MM.1S (cell line): ENCODE measurements at regions not wholly inside any gene's neighbourhood (a gene's known extent, or its start where the extent isn't known, plus 50 kb on each side); places are given as distances from the start of the nearest gene placed in this dataset.

Experiments used
- DNase-seq: peaks from one replicate; pipeline ENCODE4 v3.0.0-alpha.2; 2015
- H2AFZ ChIP-seq: fragments of 300-600 bp; sonication (generic); 2 replicates; pipeline ENCODE4 v1.6.0; 2016; ENCODE audit warnings: antibody characterized with exemption, low read length
- H3F3A ChIP-seq: fragments of 300-600 bp; sonication (generic); 2 replicates; pipeline ENCODE4 v1.6.1; 2016; ENCODE audit warnings: mild to moderate bottlenecking, antibody characterized with exemption, low read length, moderate library complexity, mixed read lengths; ENCODE audit not compliant: insufficient read depth
- H3K27ac ChIP-seq: fragments of 300-600 bp; sonication (generic); 2 replicates; pipeline ENCODE4 v1.5.1; 2016; ENCODE audit warnings: mild to moderate bottlenecking, low read length
- H3K27me3 ChIP-seq: fragments of 300-600 bp; sonication (generic); replicated peaks from 2 replicates; pipeline ENCODE4 v1.6.0; 2016; ENCODE audit warnings: low read length; ENCODE audit not compliant: insufficient read depth
- H3K36me3 ChIP-seq: fragments of 300-600 bp; sonication (generic); replicated peaks from 2 replicates; pipeline ENCODE4 v1.6.1; 2016; ENCODE audit warnings: mild to moderate bottlenecking, low read length, mixed read lengths; ENCODE audit not compliant: insufficient read depth
- H3K4me1 ChIP-seq: fragments of 300-600 bp; sonication (generic); 2 replicates; pipeline ENCODE4 v1.6.1; 2016; ENCODE audit warnings: low read length, mixed read lengths
- H3K4me2 ChIP-seq: fragments of 300-600 bp; sonication (generic); 2 replicates; pipeline ENCODE4 v1.6.0; 2016; ENCODE audit warnings: low read depth, low read length
- H3K4me3 ChIP-seq: fragments of 300-600 bp; sonication (generic); 2 replicates; pipeline ENCODE4 v1.5.1; 2016; ENCODE audit warnings: low read length, mixed read lengths
- H3K79me2 ChIP-seq: fragments of 300-600 bp; sonication (generic); 2 replicates; pipeline ENCODE4 v1.6.1; 2016; ENCODE audit warnings: mixed run types, low read length, mixed read lengths
- H3K9ac ChIP-seq: fragments of 300-600 bp; sonication (generic); 2 replicates; pipeline ENCODE4 v1.6.1; 2016; ENCODE audit warnings: low read length, mixed read lengths
- H3K9me2 ChIP-seq: fragments of 300-600 bp; sonication (generic); replicated peaks from 2 replicates; pipeline ENCODE4 v1.6.1; 2016; ENCODE audit warnings: mild to moderate bottlenecking, low read length, mixed read lengths; ENCODE audit not compliant: insufficient read depth
- H3K9me3 ChIP-seq: fragments of 300-600 bp; sonication (generic); replicated peaks from 2 replicates; pipeline ENCODE4 v1.6.1; 2016; ENCODE audit warnings: mild to moderate bottlenecking, low read length, mixed read lengths; ENCODE audit not compliant: insufficient read depth
- H4K20me1 ChIP-seq: fragments of 300-600 bp; sonication (generic); 2 replicates; pipeline ENCODE4 v1.6.1; 2016; ENCODE audit warnings: mild to moderate bottlenecking, low read length, moderate library complexity, mixed read lengths; ENCODE audit not compliant: insufficient read depth
- EZH2 ChIP-seq: fragments of 300-600 bp; sonication (generic); optimal IDR thresholded peaks from 2 replicates; pipeline ENCODE3; 2017; ENCODE audit warnings: low read depth, mild to moderate bottlenecking, antibody characterized with exemption, low read length, mixed read lengths
- EZH2phosphoT487 ChIP-seq: fragments of 300-600 bp; sonication (generic); IDR thresholded peaks from 2 replicates; pipeline ENCODE4 v1.6.1; 2018; ENCODE audit warnings: antibody characterized with exemption, low read length
- TF ChIP-seq, protein P1 (sequence below): fragments of 300-600 bp; sonication (generic); IDR thresholded peaks from 2 replicates; pipeline ENCODE4 v1.5.1; 2016; ENCODE audit warnings: antibody characterized with exemption, low read length, mixed read lengths

DNA sequence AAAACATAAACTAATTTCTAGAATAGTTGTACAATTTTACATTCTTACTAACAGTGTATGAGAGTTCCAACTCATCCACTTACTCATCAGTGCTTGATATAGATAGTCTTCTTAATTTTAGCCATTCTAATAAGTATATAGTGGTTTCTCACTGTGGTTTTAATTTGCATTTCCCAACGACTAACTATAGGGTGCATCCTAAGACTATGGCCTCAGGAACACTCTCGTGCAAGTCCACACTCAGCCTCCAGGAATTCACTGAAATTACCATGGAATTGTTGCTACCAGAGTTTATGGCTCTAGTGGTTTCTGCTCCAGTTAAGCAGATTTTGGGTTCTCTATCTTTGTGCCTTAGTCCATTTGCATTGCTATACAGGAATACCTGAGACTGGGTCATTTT is 60.1 kb upstream of the GUCY1A2 start:
- no peak for TF ChIP-seq EZH2phosphoT487
- TF ChIP-seq, protein P1, sequence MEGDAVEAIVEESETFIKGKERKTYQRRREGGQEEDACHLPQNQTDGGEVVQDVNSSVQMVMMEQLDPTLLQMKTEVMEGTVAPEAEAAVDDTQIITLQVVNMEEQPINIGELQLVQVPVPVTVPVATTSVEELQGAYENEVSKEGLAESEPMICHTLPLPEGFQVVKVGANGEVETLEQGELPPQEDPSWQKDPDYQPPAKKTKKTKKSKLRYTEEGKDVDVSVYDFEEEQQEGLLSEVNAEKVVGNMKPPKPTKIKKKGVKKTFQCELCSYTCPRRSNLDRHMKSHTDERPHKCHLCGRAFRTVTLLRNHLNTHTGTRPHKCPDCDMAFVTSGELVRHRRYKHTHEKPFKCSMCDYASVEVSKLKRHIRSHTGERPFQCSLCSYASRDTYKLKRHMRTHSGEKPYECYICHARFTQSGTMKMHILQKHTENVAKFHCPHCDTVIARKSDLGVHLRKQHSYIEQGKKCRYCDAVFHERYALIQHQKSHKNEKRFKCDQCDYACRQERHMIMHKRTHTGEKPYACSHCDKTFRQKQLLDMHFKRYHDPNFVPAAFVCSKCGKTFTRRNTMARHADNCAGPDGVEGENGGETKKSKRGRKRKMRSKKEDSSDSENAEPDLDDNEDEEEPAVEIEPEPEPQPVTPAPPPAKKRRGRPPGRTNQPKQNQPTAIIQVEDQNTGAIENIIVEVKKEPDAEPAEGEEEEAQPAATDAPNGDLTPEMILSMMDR, result no peak
- TF ChIP-seq EZH2, result no peak
- no peaks in the 10 kb centered on the region for H3K9me2 ChIP-seq
- no peaks in the 10 kb centered on the region for H3K27me3 ChIP-seq
- H2AFZ ChIP-seq, result no peak overlapping the region
- no peaks in the 10 kb centered on the region for H4K20me1 ChIP-seq
- H3K9me3 ChIP-seq, result no peaks in the 10 kb centered on the region
- no peak for DNase-seq
- H3F3A ChIP-seq, result no peaks in the 10 kb centered on the region
- H3K4me2 ChIP-seq, result no peak overlapping the region
- H3K36me3 ChIP-seq, result no peaks in the 10 kb centered on the region
- H3K4me1 ChIP-seq, result no peaks in the 10 kb centered on the region
- H3K9ac ChIP-seq, result no peak overlapping the region
- no peak overlapping the region for H3K27ac ChIP-seq
- no peak overlapping the region for H3K4me3 ChIP-seq
- no peaks in the 10 kb centered on the region for H3K79me2 ChIP-seq

DNA sequence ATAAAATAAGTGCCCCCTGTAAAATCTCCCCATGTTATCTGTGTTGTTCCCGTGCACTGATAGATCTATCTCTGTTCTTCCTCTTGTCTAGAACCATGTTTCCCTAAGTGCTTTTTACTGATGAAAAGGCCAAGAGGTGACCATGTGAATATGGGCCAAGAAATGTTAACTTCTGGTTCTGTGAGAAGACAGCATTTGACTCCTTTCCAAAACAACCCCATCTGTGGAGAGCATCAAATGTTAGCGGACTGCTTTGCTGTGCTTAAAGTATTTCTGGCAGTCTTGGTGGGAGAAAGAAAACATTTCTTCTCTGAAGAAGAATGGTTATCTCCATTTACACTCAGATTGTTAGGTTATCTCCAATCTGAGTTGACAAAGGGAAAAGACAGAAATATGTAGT is 58.6 kb upstream of the GUCY1A2 start:
- H3K4me1 ChIP-seq, result no peaks in the 10 kb centered on the region
- H3K27me3 ChIP-seq, result no peaks in the 10 kb centered on the region
- no peaks in the 10 kb centered on the region for H3K9me3 ChIP-seq
- no peaks in the 10 kb centered on the region for H4K20me1 ChIP-seq
- H3K36me3 ChIP-seq, result no peaks in the 10 kb centered on the region
- H3K27ac ChIP-seq, result no peak overlapping the region
- no peak for DNase-seq
- H3K79me2 ChIP-seq, result no peaks in the 10 kb centered on the region
- H3K9ac ChIP-seq, result no peak overlapping the region
- H3K4me3 ChIP-seq, result no peak overlapping the region
- no peak overlapping the region for H2AFZ ChIP-seq
- TF ChIP-seq EZH2phosphoT487 (no peak), EZH2 (no peak)
- TF ChIP-seq, protein P1, result no peak
- H3K9me2 ChIP-seq, result no peaks in the 10 kb centered on the region
- H3K4me2 ChIP-seq, result no peak overlapping the region
- H3F3A ChIP-seq, result no peaks in the 10 kb centered on the region

DNA sequence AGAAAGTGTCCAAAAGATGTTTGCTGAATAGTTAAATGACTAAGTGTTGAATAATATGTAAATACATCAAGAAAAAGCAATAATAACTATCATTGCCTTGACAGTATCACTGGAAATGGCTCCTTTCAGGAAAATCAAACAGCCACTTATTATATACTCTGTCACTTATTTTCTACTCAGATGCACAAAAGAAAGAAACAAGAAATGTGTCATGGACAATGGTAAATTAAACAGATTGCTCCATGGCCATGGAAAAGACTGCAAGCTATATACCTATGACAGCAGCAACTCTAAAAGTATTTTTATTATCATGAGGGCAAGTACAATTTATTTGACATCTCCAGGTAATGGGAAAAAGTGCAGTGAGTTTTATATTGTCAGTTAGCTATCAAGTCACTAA is 52.9 kb upstream of the GUCY1A2 start:
- H3K4me1 ChIP-seq, result no peaks in the 10 kb centered on the region
- H3K36me3 ChIP-seq, result no peaks in the 10 kb centered on the region
- no peaks in the 10 kb centered on the region for H4K20me1 ChIP-seq
- no peak overlapping the region for H3K9ac ChIP-seq
- H3K9me3 ChIP-seq, result no peaks in the 10 kb centered on the region
- no peak overlapping the region for H2AFZ ChIP-seq
- H3F3A ChIP-seq, result no peaks in the 10 kb centered on the region
- H3K27ac ChIP-seq, result no peak overlapping the region
- no peaks in the 10 kb centered on the region for H3K27me3 ChIP-seq
- H3K4me3 ChIP-seq, result no peak overlapping the region
- no peaks in the 10 kb centered on the region for H3K9me2 ChIP-seq
- no peak for TF ChIP-seq EZH2
- TF ChIP-seq, protein P1, result no peak
- no peak for TF ChIP-seq EZH2phosphoT487
- H3K79me2 ChIP-seq, result no peaks in the 10 kb centered on the region
- no peak overlapping the region for H3K4me2 ChIP-seq
- DNase-seq, result no peak
